GM10248 (cell line): ENCODE measurements at regions not wholly inside any gene's neighbourhood (a gene's known extent, or its start where the extent isn't known, plus 50 kb on each side); places are given as distances from the start of the nearest gene placed in this dataset.

Experiments used
- CTCF ChIA-PET: fragments of 300-600 bp; sonication (Branson Sonifier 250); formaldehyde crosslinking; extraction: SDS; loops from one replicate; lab custom pipeline; 2021; ENCODE audit warnings: antibody characterized with exemption; lab: Yijun Ruan, JAX
- POLR2A ChIA-PET: fragments of 350-650 bp; sonication (Branson Sonifier 250); formaldehyde crosslinking; extraction: SDS; loops from one replicate; lab custom pipeline; 2020; ENCODE audit warnings: antibody characterized with exemption; lab: Yijun Ruan, JAX
- DNase-seq: peaks from one replicate; pipeline ENCODE4 v3.0.0; 2012; ENCODE audit errors: extremely low spot score
- TF ChIP-seq, protein P1 (sequence below): IDR thresholded peaks from 2 replicates; pipeline ENCODE4 v1.5.1; 2012; ENCODE audit warnings: mild to moderate bottlenecking, low read depth; ENCODE audit errors: extremely low read depth, missing control alignments, control extremely low read depth

GRCh38 chr2:5412001-5412400 is 280.2 kb upstream of the SOX11 start:
- DNase-seq = no peak
- TF ChIP-seq, protein P1, sequence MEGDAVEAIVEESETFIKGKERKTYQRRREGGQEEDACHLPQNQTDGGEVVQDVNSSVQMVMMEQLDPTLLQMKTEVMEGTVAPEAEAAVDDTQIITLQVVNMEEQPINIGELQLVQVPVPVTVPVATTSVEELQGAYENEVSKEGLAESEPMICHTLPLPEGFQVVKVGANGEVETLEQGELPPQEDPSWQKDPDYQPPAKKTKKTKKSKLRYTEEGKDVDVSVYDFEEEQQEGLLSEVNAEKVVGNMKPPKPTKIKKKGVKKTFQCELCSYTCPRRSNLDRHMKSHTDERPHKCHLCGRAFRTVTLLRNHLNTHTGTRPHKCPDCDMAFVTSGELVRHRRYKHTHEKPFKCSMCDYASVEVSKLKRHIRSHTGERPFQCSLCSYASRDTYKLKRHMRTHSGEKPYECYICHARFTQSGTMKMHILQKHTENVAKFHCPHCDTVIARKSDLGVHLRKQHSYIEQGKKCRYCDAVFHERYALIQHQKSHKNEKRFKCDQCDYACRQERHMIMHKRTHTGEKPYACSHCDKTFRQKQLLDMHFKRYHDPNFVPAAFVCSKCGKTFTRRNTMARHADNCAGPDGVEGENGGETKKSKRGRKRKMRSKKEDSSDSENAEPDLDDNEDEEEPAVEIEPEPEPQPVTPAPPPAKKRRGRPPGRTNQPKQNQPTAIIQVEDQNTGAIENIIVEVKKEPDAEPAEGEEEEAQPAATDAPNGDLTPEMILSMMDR = no peak
- ChIA-PET CTCF (interaction anchor here (1.4 kb wide), 1 partner anchor 803 kb away, joined by 3 read pairs; no protein-coding TSS in a partner anchor), POLR2A (no interaction called here)

DNA sequence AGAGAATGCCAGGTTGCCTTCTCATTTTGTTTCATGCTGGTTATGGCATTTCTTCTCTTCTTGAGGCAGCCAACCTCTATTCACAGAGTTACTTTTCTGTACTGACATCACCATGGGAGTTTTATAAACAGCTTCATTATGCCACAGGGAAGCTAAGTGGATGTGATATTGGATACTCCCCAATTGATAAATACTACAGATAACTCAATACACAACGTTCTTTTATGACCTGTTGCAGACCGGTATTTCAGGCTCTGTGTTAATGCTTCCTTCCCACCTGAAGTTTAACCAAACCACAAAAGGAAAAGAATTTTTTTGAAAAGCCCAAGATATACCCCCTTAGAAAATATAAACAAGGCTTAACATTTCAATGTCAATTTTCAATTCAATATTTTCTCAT is 258.3 kb upstream of the SOX11 start:
- POLR2A ChIA-PET = no interaction called here
- CTCF ChIA-PET = no interaction called here
- TF ChIP-seq, protein P1 = no peak
- no peak for DNase-seq

- POLR2A ChIA-PET = no interaction called here
- CTCF ChIA-PET = no interaction called here
- TF ChIP-seq, protein P1 = no peak
- no peak for DNase-seq
Observed at GRCh38 chr2:5437375-5437774, 254.8 kb upstream of the SOX11 start.

DNA sequence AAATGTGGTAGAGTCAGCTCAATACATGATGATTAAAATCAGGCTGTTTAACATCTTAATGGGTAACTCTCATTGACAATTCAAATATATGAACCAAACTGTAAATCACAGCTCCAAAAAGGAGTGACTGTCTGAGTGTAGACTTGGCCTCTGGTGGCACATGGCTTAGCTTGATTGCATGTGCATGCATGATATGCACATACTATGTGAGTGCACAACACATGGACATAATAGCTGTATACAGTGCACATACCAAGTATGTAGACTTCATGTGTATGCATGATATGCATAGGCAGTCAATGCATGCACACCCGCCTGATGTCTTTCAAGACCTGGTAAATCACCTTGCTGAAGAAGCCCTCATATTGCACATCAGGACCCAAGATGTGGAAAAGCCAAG is 252.0 kb upstream of the SOX11 start:
- no peak for DNase-seq
- POLR2A ChIA-PET = no interaction called here
- CTCF ChIA-PET = interaction anchor here (1.3 kb wide), 1 partner anchor 19 kb away, joined by 3 read pairs; no protein-coding TSS in a partner anchor

DNA sequence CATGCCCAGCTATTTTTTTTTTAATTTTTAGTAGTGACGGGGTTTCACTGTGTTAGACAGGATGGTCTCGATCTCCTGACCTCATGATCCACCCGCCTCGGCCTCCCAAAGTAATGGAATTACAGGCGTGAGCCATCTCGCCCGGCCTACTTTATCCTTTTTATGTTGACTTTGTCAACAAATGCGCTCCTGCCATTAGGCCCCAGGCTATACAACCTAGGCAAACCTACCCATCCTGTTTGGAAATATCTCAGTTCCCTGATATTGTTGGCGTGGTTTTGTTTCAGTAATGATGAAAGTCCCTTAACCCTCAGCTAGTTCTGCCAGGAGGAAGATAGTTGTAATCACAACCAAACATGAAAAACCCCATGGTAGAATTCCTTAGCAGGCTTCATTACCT is 249.4 kb upstream of the SOX11 start:
- no peak for DNase-seq
- POLR2A ChIA-PET = no interaction called here
- CTCF ChIA-PET = no interaction called here
- TF ChIP-seq, protein P1 = no peak

More for the DNA sequence above, 252.0 kb upstream of the SOX11 start:
- TF ChIP-seq, protein P1 = no peak

- POLR2A ChIA-PET = no interaction called here
- TF ChIP-seq, protein P1 = no peak
Observed at GRCh38 chr2:5444168-5444567, 248.0 kb upstream of the SOX11 start.

More at GRCh38 chr2:5444168-5444567, 248.0 kb upstream of the SOX11 start:
- no peak for DNase-seq
- CTCF ChIA-PET = no interaction called here
